Activated gamma-delta T cell treated with Interleukin-2 at 50 U/mL for 16 hours (primary cell): ENCODE measurements at regions not wholly inside any gene's neighbourhood (a gene's known extent, or its start where the extent isn't known, plus 50 kb on each side); places are given as distances from the start of the nearest gene placed in this dataset.
"Not testable (repeated sequence)": the region's sequence is repeated elsewhere in the genome, so short reads cannot be mapped to it uniquely, and the experiment has no call there.

ENCODE experiments used
- DNase-seq: peaks from one replicate; pipeline ENCODE4 v3.0.0-alpha.2; 2020

DNA sequence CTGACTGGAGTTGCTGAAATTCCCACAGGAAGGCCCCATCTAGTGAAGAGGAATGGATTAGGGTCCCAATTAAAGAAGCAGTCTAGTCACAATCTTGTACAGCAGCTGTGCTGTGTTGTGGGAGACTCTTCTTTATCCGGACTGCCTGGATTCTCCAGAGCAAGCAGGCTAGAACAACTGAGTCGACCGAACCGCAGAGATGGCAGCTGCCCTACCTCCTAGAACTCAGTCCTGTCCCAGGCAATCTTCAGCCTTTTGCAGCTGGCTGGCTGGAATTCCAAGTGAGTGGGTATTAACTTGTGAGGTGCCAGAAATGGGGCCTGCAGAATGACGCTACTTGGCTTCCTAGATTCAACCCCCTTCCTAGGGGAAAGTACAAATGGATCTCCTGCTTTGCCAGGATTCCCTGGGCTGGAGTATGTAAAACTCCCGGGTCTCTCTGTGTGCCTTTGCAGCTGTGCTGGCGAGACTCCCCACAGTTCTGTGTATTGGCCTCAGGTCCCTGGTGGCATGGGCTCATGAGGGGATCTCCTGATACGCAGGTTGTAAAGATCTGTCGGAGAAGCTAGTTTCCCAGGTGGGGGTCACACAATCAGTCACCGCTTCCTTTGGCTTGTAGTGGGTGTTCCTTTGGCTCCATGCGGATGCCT is 1952.6 kb upstream of the LRRTM1 start:
- no peak for DNase-seq

DNA sequence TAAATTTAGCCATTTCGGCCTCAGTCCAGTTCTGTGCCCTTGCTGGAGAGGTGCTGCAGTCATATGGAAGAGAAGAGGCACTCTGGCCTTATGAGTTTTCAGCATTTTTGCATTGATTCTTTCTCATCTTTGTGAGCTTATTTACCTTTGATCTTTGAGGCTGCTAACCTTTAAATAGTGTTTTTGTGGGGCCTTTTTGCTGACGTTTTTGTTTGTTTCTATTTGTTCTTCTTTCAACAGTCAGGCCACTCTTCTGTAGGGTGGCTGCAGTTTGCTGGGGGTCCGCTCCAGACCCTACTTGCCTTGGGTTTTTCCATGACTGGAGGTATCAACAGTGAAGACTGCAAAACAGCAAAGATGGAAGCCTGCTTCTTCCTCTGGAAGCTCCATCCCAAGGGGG is 1951.7 kb upstream of the LRRTM1 start:
- DNase-seq = no peak

- no peak for DNase-seq
Measured at GRCh38 chr2:82254728-82255127, 1950.2 kb upstream of the LRRTM1 start.

DNA sequence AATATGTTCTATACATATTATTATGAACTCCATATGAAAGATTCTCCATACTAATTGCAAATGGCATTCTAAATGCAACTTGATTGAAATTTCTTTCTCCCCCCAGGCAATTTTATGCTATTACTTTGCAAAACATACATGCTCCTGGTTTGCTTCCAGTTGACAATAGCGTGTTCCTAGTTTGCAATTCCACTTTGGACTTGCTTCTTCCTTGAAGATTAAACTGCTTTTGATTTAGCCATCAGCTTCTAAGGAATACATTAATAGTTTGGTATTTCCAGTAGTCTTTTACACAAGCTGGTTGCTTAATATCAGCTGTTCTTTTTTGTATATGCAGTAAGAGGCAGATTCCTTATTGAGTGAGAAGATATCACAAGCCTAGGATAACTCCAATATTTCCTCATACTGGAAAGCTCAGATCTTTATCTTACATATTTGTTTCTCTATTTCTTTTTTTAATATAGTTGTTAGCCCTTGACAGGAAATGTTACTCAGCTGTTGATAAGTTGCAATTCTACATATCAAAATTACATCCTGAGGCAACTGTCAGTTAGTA is 1941.7 kb upstream of the LRRTM1 start:
- no peak for DNase-seq

- DNase-seq = no peak
Measured at GRCh38 chr2:82239176-82239575, 1934.6 kb upstream of the LRRTM1 start.

DNA sequence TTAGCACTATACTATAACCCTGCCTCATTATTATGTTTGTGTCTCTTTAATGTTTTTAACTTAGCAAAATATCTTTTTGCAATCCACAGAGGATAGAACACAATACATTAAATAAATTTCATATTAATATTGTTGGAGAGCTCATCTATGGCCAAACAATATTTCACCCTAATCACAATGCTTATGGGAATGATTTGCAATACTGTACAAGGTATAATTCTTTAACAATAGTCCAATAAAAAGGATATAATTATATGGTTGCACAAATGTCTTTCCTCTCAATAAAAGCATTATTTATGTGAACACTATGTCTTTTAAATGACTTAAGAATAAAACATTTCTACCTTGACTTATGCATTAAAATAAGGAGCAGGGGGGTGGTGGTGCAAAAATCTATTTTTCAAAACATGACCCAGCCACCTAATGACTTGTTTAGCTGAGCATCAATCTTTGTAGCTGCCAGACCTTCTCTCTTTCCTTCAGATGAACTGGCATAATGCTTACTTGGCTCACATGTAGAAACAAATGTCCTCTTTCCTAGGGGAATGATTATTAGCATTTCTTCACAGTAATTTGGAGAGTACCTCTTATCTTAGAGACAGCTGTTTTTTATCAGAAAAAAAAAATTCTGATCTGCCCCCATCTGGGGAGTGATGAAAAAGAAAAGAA is 1933.6 kb upstream of the LRRTM1 start:
- DNase-seq = no peak

DNA sequence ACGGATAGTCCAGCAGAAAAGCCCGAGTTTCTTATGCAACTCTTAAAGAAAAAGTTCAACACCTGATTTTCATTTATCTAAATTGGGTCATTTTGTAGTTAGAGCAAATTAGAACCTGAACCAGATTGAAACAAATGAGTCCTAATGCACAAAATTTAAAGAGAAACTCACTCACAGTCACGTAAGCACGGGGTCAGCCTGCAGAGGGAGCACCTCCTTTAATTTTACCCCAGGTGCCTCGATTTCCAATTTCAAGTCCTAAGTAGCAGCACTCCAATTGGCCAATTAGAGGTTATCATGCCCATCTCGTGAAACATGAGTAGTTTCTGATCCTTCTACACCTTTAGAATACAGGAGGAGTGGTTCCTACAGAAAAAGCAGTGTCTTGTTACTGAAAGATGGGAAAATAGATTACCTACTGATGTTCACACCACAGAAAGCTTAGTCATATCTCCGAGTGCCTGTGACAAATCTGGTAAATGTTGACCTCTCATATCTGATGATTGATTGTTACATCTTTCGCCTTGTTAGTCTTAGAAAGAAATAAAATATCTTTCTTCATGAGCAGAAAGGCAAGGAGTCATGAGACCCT is 1929.8 kb upstream of the LRRTM1 start:
- DNase-seq = no peak

DNA sequence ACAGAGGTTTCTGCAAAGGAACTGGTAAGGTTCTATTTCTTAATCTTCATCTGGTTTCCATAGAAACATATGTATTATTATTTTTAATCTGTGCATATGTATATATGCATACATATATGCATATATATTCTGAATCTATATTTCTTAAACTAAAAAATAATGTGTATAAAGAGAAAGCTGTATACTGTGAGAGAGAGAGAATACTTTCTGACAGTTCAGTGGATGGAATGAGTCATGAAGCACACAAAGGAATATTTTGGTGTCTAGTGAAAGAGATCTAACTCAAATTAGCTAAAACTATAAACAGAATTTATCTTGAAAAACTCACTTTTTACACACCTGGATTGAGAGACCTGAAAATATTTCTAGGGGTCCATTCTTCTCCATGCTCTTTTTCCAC is 1929.3 kb upstream of the LRRTM1 start:
- DNase-seq = no peak

GRCh38 chr2:82230406-82230805 is 1925.9 kb upstream of the LRRTM1 start:
- no peak for DNase-seq

- DNase-seq = no peak
Measured at GRCh38 chr2:82226441-82226840, 1921.9 kb upstream of the LRRTM1 start.

DNA sequence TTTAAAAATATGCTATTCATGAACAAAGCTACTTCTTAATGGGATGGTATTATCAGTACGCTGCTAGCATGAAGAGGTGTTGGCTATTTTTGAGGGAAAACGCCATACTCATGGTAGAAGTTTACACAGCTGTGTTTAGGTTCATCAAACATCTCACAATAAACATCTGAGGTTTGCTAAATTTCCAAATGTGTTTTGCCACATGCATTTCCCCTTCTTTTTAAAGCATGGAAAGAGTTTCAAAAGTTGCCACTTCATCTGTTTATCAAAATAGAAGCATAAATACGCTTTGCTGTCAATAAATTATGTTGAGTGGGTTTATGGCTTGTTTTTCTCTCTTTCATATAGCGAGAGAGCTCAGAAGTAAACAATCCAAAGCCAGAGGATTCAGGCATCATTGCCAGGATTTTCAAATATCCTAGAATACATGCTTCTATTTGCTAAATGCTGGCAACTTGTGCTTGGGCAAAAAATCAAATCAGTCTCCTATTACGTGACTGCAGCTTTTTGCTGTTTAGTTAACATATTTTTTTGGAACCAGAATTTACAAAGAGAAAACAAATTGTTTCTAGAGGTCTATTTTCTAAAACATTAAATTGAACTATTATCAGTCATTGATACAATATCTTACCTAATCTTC is 1919.9 kb upstream of the LRRTM1 start:
- DNase-seq = no peak

- no peak for DNase-seq
Measured at GRCh38 chr2:82215212-82215611, 1910.7 kb upstream of the LRRTM1 start.

GRCh38 chr2:82199493-82199852 is 1894.9 kb upstream of the LRRTM1 start:
- DNase-seq = no peak

- DNase-seq = no peak
Measured at GRCh38 chr2:82198809-82199492, 1894.4 kb upstream of the LRRTM1 start.

DNA sequence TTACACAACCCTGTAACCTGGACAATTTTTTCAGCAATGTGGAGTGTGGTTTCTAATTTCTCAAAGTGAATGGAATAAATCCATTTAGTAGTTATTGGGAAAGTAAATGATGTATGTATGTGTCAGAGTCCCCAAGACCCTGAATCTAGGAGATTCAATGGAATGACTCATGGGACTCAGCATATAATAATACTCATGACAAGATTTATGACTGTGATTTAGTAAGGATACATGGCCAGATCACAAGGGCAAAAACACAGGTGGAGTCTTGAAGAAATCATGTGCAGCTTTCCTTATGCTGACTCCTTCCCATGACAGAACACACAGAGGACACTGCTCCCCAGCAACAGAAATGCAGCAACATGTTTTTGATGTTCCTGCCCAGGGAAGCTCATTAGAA is 1877.7 kb upstream of the LRRTM1 start:
- DNase-seq = no peak

- DNase-seq = not testable (repeated sequence)
Measured at GRCh38 chr2:82175210-82175609, 1870.7 kb upstream of the LRRTM1 start.

GRCh38 chr2:82172483-82172882 is 1867.9 kb upstream of the LRRTM1 start:
- no peak for DNase-seq

GRCh38 chr2:82169379-82169778 is 1864.8 kb upstream of the LRRTM1 start:
- DNase-seq = no peak

- no peak for DNase-seq
Measured at GRCh38 chr2:82165377-82165776, 1860.8 kb upstream of the LRRTM1 start.

GRCh38 chr2:82158150-82158549 is 1853.6 kb upstream of the LRRTM1 start:
- no peak for DNase-seq

- DNase-seq = no peak
Measured at GRCh38 chr2:82155469-82155868, 1850.9 kb upstream of the LRRTM1 start.

GRCh38 chr2:82143343-82143742 is 1838.8 kb upstream of the LRRTM1 start:
- no peak for DNase-seq

- DNase-seq = no peak
Measured at GRCh38 chr2:82139979-82140611, 1835.5 kb upstream of the LRRTM1 start.
